ENCODE measurements at regions not wholly inside any gene's neighbourhood (a gene's known extent, or its start where the extent isn't known, plus 50 kb on each side); places are given as distances from the start of the nearest gene placed in this dataset.

- TF ChIP-seq CTCF (IDR thresholded peaks at IDR 0.05; ENCODE audit: low read depth, low read length), result no peak
- DNase-seq (ENCODE audit: extremely low read depth, low read depth), result no peak
These were observed 91.0 kb upstream of the ATP1B1 start for GRCh38 chr1:169015464-169015863.

- TF ChIP-seq CTCF (IDR thresholded peaks at IDR 0.05; ENCODE audit: low read depth, low read length), result no peak
- DNase-seq (ENCODE audit: extremely low read depth, low read depth), result no peak
These were observed 87.7 kb upstream of the ATP1B1 start for GRCh38 chr1:169018751-169019150.

- no peak for DNase-seq (ENCODE audit: extremely low read depth, low read depth)
- no peak for TF ChIP-seq CTCF (IDR thresholded peaks at IDR 0.05; ENCODE audit: low read depth, low read length)
These were observed 87.0 kb upstream of the ATP1B1 start for GRCh38 chr1:169019419-169020058.

- no peak for DNase-seq (ENCODE audit: extremely low read depth, low read depth)
- no peak for TF ChIP-seq CTCF (IDR thresholded peaks at IDR 0.05; ENCODE audit: low read depth, low read length)
These were observed 85.8 kb upstream of the ATP1B1 start for GRCh38 chr1:169020684-169021083.

- TF ChIP-seq CTCF (IDR thresholded peaks at IDR 0.05; ENCODE audit: low read depth, low read length), result no peak
- DNase-seq (ENCODE audit: extremely low read depth, low read depth), result no peak
These were observed 83.8 kb upstream of the ATP1B1 start for GRCh38 chr1:169022648-169023047.

GRCh38 chr1:169024255-169024654, 82.2 kb upstream of the ATP1B1 start:
- no peak for TF ChIP-seq CTCF (IDR thresholded peaks at IDR 0.05; ENCODE audit: low read depth, low read length)
- DNase-seq (ENCODE audit: extremely low read depth, low read depth), result no peak

- DNase-seq (ENCODE audit: extremely low read depth, low read depth), result no peak
- TF ChIP-seq CTCF (IDR thresholded peaks at IDR 0.05; ENCODE audit: low read depth, low read length), result no peak
These were observed 81.7 kb upstream of the ATP1B1 start for GRCh38 chr1:169024800-169025271.

Measured in AG09319 (cell line).